K562 (cell line): ENCODE measurements at regions not wholly inside any gene's neighbourhood (a gene's known extent, or its start where the extent isn't known, plus 50 kb on each side); places are given as distances from the start of the nearest gene placed in this dataset.

Experiments
- ATAC-seq: fragments of 200-7000 bp; cut with Tn5 transposase; 3 replicates; pipeline ENCODE4 v1.9.1; 2020; ENCODE audit warnings: moderate library complexity
- BruUV-seq: library from RNA; stranded (reverse); fragments of 400-500 nt; replicated peaks from 2 replicates; lab custom pipeline; 2021; lab: Mats Ljungman, UMichigan
- CTCF ChIA-PET: fragments of 300-600 bp; formaldehyde crosslinking; extraction: SDS; loops from one replicate; lab custom pipeline; 2021; ENCODE audit warnings: low intra/inter-chr PET ratio; lab: Yijun Ruan, JAX
- POLR2A ChIA-PET: fragments of 300-600, 350-650 bp; sonication (Branson Sonifier 250); formaldehyde crosslinking; extraction: SDS; loops from one replicate; lab custom pipeline; 2021; ENCODE audit warnings: antibody characterized with exemption, inconsistent platforms; lab: Yijun Ruan, JAX
- DNase-seq, 4 experiments: peaks; one replicate each; pipeline versions ENCODE4 v3.0.0 to v3.0.0-alpha.2; 2011 to 2018; ENCODE audit warnings: low spot score in 3 of 4, mixed read lengths in 3 of 4; ENCODE audit errors: extremely low read depth in 1 of 4
- FAIRE-seq: peaks from 2 replicates; lab custom pipeline; 2011; peaks lifted over from hg19 to GRCh38; lab: Jason Lieb, UNC
- H2AFZ ChIP-seq: 2 replicates; pipeline ENCODE4 v1.6.0; 2011; ENCODE audit warnings: low read depth, low read length, control low read depth, inconsistent platforms
- H3K27ac ChIP-seq: fragments of 200-600 bp; 3 replicates; pipeline ENCODE4 v1.8.0; 2011; ENCODE audit warnings: low read depth, mild to moderate bottlenecking, control low read depth, inconsistent platforms, low read length, moderate library complexity, mixed read lengths; ENCODE audit errors: extremely low read depth
- H3K27me3 ChIP-seq, 2 experiments: fragments of 300-600 bp in 1 of 2; 2 replicates in 1 of 2; 3 replicates in 1 of 2; pipeline versions ENCODE4 v1.6.0 to v1.8.0; 2011; ENCODE audit warnings: inconsistent platforms in 2 of 2, low read length in 2 of 2, mild to moderate bottlenecking in 1 of 2, mixed read lengths in 1 of 2, moderate library complexity in 1 of 2; ENCODE audit not compliant: control insufficient read depth in 2 of 2, insufficient read depth in 2 of 2
- H3K36me3 ChIP-seq: fragments of 300-600 bp; 3 replicates; pipeline ENCODE4 v1.8.0; 2011; ENCODE audit warnings: mild to moderate bottlenecking, low read length, inconsistent platforms; ENCODE audit not compliant: control insufficient read depth, insufficient read depth
- H3K4me1 ChIP-seq, 2 experiments: fragments of 200-600 bp in 1 of 2; replicated peaks in 1 of 2; 2 replicates in 1 of 2; 3 replicates in 1 of 2; pipeline versions ENCODE4 v1.5.1 to v1.8.0; 2011; ENCODE audit warnings: inconsistent platforms in 2 of 2, low read length in 2 of 2, mild to moderate bottlenecking in 1 of 2, mixed read lengths in 1 of 2, moderate library complexity in 1 of 2; ENCODE audit not compliant: control insufficient read depth in 2 of 2, insufficient read depth in 2 of 2
- H3K4me2 ChIP-seq: 2 replicates; pipeline ENCODE4 v1.6.1; 2011; ENCODE audit warnings: low read length, control low read depth, inconsistent platforms, mixed read lengths; ENCODE audit not compliant: insufficient read depth
- H3K4me3 ChIP-seq: fragments of 200-600 bp; sonication (generic), shearing (Covaris generic); 2 replicates; pipeline ENCODE4 v1.5.1; 2016; ENCODE audit warnings: control low read depth, inconsistent platforms
- H3K79me2 ChIP-seq: fragments of 200-600 bp; 3 replicates; pipeline ENCODE4 v1.8.0; 2011; ENCODE audit warnings: low read length, inconsistent platforms; ENCODE audit not compliant: control insufficient read depth, insufficient read depth
- H3K9ac ChIP-seq, 2 experiments: 2 replicates each; pipeline versions ENCODE4 v1.6.0 to v1.6.1; 2011; ENCODE audit warnings: low read depth in 2 of 2, low read length in 2 of 2, control low read depth in 1 of 2, inconsistent platforms in 1 of 2, mild to moderate bottlenecking in 1 of 2, mixed read lengths in 1 of 2; ENCODE audit not compliant: insufficient read depth in 1 of 2
- H3K9me1 ChIP-seq: one replicate; pipeline ENCODE4 v1.6.0; 2011; ENCODE audit warnings: inconsistent platforms, mild to moderate bottlenecking, low read length, moderate library complexity; ENCODE audit not compliant: control insufficient read depth, insufficient read depth
- H3K9me3 ChIP-seq: replicated peaks from 2 replicates; pipeline ENCODE4 v1.5.1; 2011; ENCODE audit warnings: low read depth, low read length, inconsistent platforms; ENCODE audit not compliant: control insufficient read depth, insufficient read depth
- H4K20me1 ChIP-seq: replicated peaks from 2 replicates; pipeline ENCODE4 v1.6.1; 2011; ENCODE audit warnings: low read length, inconsistent platforms, mixed read lengths; ENCODE audit not compliant: control insufficient read depth, insufficient read depth
- ARNT ChIP-seq, 2 experiments: fragments of 450-650 bp; IDR thresholded peaks; 2 replicates each; pipeline ENCODE4 v1.6.1; 2016; ENCODE audit warnings: mild to moderate bottlenecking in 1 of 2
- GABPA ChIP-seq: fragments of 200-800 bp; sonication (Bioruptor generic); conservative IDR thresholded peaks from 2 replicates; pipeline ENCODE4 v1.6.1; 2016; ENCODE audit warnings: low read depth, missing genetic modification characterization, missing compliant biosample characterization
- HSF4 ChIP-seq: fragments of 250-450 bp; sonication (Bioruptor Pico); IDR thresholded peaks from 2 replicates; pipeline ENCODE4 v2.1.2; 2022; ENCODE audit warnings: mild to moderate bottlenecking, moderate library complexity, borderline replicate concordance
- KLF6 ChIP-seq: fragments of 250-450 bp; sonication (Bioruptor Pico); IDR thresholded peaks from 2 replicates; pipeline ENCODE4 v1.4.0; 2020; ENCODE audit warnings: mild to moderate bottlenecking, moderate library complexity, borderline replicate concordance
- MBD2 ChIP-seq: sonication (generic); IDR thresholded peaks from 2 replicates; pipeline ENCODE4 v1.6.1; 2016; ENCODE audit warnings: low read depth, borderline replicate concordance
- MCM7 ChIP-seq, 2 experiments: fragments of 450-650 bp; IDR thresholded peaks; 2 replicates each; pipeline ENCODE4 v1.6.1; 2016 to 2018
- MTA1 ChIP-seq: fragments of 450-650 bp; IDR thresholded peaks from 2 replicates; pipeline ENCODE4 v1.6.1; 2017; ENCODE audit warnings: borderline replicate concordance
- NR4A1 ChIP-seq, 2 experiments: fragments of 250-450 bp in 1 of 2; fragments of 450-650 bp in 1 of 2; sonication (Bioruptor Pico) in 1 of 2; IDR thresholded peaks; 2 replicates each; pipeline versions ENCODE4 v1.4.0 to v1.6.1; 2016 to 2020; ENCODE audit warnings: mild to moderate bottlenecking in 2 of 2, missing compliant biosample characterization in 1 of 2, missing genetic modification characterization in 1 of 2, moderate library complexity in 1 of 2
- RBM25 ChIP-seq: fragments of 200-400 bp; formaldehyde crosslinking; IDR thresholded peaks from 2 replicates; pipeline ENCODE4 v1.6.1; 2018; ENCODE audit warnings: low read length, low read depth, moderate library complexity; ENCODE audit not compliant: severe bottlenecking
- TFAM ChIP-seq: fragments of 250-450 bp; sonication (Bioruptor Pico); conservative IDR thresholded peaks from 2 replicates; pipeline ENCODE4 v1.5.0; 2021; ENCODE audit warnings: mild to moderate bottlenecking, moderate library complexity
- ZNF253 ChIP-seq: fragments of 250-450 bp; sonication (Bioruptor Pico); conservative IDR thresholded peaks from 2 replicates; pipeline ENCODE4 v1.6.1; 2021; ENCODE audit warnings: mild to moderate bottlenecking
- ZNF696 ChIP-seq: fragments of 250-450 bp; sonication (Bioruptor Pico); conservative IDR thresholded peaks from 2 replicates; pipeline ENCODE4 v1.4.0; 2020; ENCODE audit warnings: mild to moderate bottlenecking, moderate library complexity
- WGBS: fragments of 100-300 bp; shearing (Covaris generic); methylation state at CpG from one replicate; pipeline ENCODE4 v1.1.6; 2016; ENCODE audit warnings: low coverage, mixed read lengths; ENCODE audit not compliant: insufficient coverage; ENCODE audit errors: missing lambda C conversion rate; 5-methylcytosine and 5-hydroxymethylcytosine counted together
- in situ Hi-C: fragments of 300-500 bp; cut with MboI; formaldehyde crosslinking; loops from 4 replicates; pipeline ENCODE4 v1.15.0; 2018; ENCODE audit warnings: inconsistent platforms, mixed read lengths
- intact Hi-C: fragments of 100-400 bp; cut with micrococcal nuclease; formaldehyde crosslinking; loops from 2 replicates; pipeline ENCODE4 v1.14.2; 2022
- TF ChIP-seq, protein P1 (sequence below): fragments of 450-650 bp; IDR thresholded peaks from 2 replicates; pipeline ENCODE4 v1.6.1; 2016; ENCODE audit warnings: borderline replicate concordance
- TF ChIP-seq, protein P2 (sequence below): fragments of 250-450 bp; sonication (Bioruptor Pico); IDR thresholded peaks from 2 replicates; pipeline ENCODE4 v1.8.0; 2022; ENCODE audit warnings: moderate library complexity, mild to moderate bottlenecking, inconsistent platforms
- TF ChIP-seq, protein P3 (sequence below): sonication (generic); formaldehyde crosslinking; IDR thresholded peaks from 2 replicates; pipeline ENCODE4 v1.8.1; 2023; ENCODE audit warnings: mild to moderate bottlenecking, missing genetic modification reagents
- TF ChIP-seq, protein P4 (sequence below), 2 experiments: fragments of 200-800 bp in 1 of 2; sonication (Bioruptor generic) in 1 of 2; sonication (generic) in 1 of 2; formaldehyde crosslinking in 1 of 2; IDR thresholded peaks in 1 of 2; conservative IDR thresholded peaks in 1 of 2; 2 replicates each; pipeline versions ENCODE4 v1.5.0 to v1.6.1; 2016 to 2020; ENCODE audit warnings: missing compliant biosample characterization in 1 of 2, missing genetic modification characterization in 1 of 2, missing genetic modification reagents in 1 of 2

DNA sequence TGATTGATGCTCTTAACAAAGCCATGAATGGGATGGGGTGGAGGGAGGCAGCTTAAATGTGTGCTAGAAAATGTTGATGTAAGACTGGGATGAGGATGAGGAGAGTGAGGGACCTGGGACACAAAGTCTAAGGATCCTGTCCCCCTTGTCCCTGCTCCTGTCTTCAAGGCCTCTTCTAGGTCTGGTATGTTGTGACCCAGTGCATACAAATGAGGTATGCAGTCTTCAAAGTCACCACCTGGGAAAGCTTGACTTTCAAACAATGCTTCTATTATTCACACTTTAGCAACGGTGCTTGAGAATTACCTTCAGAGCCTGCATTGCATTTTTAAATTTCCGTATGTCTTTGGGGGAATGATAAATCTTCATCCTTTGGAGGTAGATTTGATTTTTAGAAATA, 88.4 kb upstream of the SLC34A2 start:
- no peak for ATAC-seq
- 0% methylated on average over 2 of the region's 2 CpGs for WGBS
- intact Hi-C loops, result no loop called here

More for the DNA sequence above, 88.4 kb upstream of the SLC34A2 start:
- BruUV-seq, result no TSS peak
- no peak for FAIRE-seq
- H4K20me1 ChIP-seq, result no peaks in the 10 kb centered on the region; the same call in 1 of the 2 replicates
- no peak overlapping the region for H3K27ac ChIP-seq
- no peaks in the 10 kb centered on the region for H3K36me3 ChIP-seq
- no peaks in the 10 kb centered on the region for H3K79me2 ChIP-seq
- in situ Hi-C loops, result no loop called here
- POLR2A ChIA-PET, result interaction anchor here (1.6 kb wide), 1 partner anchor 26 kb away, joined by 3 read pairs; no protein-coding TSS in a partner anchor
- peaks cover 8 to 26% of the 10 kb centered on the region in 2 experiments; a peak in 4 of 5 replicates for H3K27me3 ChIP-seq
- no peak for TF ChIP-seq MBD2
- TF ChIP-seq, protein P1, sequence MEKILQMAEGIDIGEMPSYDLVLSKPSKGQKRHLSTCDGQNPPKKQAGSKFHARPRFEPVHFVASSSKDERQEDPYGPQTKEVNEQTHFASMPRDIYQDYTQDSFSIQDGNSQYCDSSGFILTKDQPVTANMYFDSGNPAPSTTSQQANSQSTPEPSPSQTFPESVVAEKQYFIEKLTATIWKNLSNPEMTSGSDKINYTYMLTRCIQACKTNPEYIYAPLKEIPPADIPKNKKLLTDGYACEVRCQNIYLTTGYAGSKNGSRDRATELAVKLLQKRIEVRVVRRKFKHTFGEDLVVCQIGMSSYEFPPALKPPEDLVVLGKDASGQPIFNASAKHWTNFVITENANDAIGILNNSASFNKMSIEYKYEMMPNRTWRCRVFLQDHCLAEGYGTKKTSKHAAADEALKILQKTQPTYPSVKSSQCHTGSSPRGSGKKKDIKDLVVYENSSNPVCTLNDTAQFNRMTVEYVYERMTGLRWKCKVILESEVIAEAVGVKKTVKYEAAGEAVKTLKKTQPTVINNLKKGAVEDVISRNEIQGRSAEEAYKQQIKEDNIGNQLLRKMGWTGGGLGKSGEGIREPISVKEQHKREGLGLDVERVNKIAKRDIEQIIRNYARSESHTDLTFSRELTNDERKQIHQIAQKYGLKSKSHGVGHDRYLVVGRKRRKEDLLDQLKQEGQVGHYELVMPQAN, result no peak
- no peak for TF ChIP-seq HSF4 (CRISPR knock-in tag)
- no peak for TF ChIP-seq NR4A1 (CRISPR knock-in tag; IDR thresholded peaks at IDR 0.05)
- no peak for TF ChIP-seq NR4A1 (tag; IDR thresholded peaks at IDR 0.05)
- TF ChIP-seq TFAM (CRISPR knock-in tag), result no peak
- no peak for TF ChIP-seq ZNF253
- TF ChIP-seq ZNF696, result no peak
- TF ChIP-seq MTA1, result no peak
- TF ChIP-seq, protein P2, sequence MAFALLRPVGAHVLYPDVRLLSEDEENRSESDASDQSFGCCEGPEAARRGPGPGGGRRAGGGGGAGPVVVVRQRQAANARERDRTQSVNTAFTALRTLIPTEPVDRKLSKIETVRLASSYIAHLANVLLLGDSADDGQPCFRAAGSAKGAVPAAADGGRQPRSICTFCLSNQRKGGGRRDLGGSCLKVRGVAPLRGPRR (CRISPR knock-in tag), result no peak
- TF ChIP-seq GABPA, result no peak
- TF ChIP-seq, protein P3, sequence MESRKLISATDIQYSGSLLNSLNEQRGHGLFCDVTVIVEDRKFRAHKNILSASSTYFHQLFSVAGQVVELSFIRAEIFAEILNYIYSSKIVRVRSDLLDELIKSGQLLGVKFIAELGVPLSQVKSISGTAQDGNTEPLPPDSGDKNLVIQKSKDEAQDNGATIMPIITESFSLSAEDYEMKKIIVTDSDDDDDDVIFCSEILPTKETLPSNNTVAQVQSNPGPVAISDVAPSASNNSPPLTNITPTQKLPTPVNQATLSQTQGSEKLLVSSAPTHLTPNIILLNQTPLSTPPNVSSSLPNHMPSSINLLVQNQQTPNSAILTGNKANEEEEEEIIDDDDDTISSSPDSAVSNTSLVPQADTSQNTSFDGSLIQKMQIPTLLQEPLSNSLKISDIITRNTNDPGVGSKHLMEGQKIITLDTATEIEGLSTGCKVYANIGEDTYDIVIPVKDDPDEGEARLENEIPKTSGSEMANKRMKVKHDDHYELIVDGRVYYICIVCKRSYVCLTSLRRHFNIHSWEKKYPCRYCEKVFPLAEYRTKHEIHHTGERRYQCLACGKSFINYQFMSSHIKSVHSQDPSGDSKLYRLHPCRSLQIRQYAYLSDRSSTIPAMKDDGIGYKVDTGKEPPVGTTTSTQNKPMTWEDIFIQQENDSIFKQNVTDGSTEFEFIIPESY (CRISPR knock-in tag), result no peak
- TF ChIP-seq MCM7 (IDR thresholded peaks at IDR 0.05), result no peak
- TF ChIP-seq KLF6 (CRISPR knock-in tag), result no peak
- TF ChIP-seq, protein P4, sequence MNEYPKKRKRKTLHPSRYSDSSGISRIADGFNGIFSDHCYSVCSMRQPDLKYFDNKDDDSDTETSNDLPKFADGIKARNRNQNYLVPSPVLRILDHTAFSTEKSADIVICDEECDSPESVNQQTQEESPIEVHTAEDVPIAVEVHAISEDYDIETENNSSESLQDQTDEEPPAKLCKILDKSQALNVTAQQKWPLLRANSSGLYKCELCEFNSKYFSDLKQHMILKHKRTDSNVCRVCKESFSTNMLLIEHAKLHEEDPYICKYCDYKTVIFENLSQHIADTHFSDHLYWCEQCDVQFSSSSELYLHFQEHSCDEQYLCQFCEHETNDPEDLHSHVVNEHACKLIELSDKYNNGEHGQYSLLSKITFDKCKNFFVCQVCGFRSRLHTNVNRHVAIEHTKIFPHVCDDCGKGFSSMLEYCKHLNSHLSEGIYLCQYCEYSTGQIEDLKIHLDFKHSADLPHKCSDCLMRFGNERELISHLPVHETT (CRISPR knock-in tag; conservative IDR thresholded peaks at IDR 0.05 in 1 of 2, IDR thresholded peaks at IDR 0.05 in 1 of 2), result no peak
- TF ChIP-seq RBM25, result no peak
- TF ChIP-seq ARNT (IDR thresholded peaks at IDR 0.05), result no peak
- TF ChIP-seq, all 486 proteins: peak for 0
- CTCF ChIA-PET, result no interaction called here
- no peak overlapping the region for H3K4me3 ChIP-seq
- H3K9ac ChIP-seq, result no peak overlapping the region
- no peak for DNase-seq
- H3K9me3 ChIP-seq, result no peaks in the 10 kb centered on the region
- H3K4me2 ChIP-seq, result no peak overlapping the region
- no peaks in the 10 kb centered on the region for H3K9me1 ChIP-seq
- H2AFZ ChIP-seq, result no peak overlapping the region
- no peaks in the 10 kb centered on the region for H3K4me1 ChIP-seq
